ENCODE measurements at regions not wholly inside any gene's neighbourhood (a gene's known extent, or its start where the extent isn't known, plus 50 kb on each side); places are given as distances from the start of the nearest gene placed in this dataset.

GRCh38 chr20:40808936-40809335 lies 119.9 kb upstream of the MAFB start:
- DNase-seq (ENCODE audit: low read depth), result no peak

DNA sequence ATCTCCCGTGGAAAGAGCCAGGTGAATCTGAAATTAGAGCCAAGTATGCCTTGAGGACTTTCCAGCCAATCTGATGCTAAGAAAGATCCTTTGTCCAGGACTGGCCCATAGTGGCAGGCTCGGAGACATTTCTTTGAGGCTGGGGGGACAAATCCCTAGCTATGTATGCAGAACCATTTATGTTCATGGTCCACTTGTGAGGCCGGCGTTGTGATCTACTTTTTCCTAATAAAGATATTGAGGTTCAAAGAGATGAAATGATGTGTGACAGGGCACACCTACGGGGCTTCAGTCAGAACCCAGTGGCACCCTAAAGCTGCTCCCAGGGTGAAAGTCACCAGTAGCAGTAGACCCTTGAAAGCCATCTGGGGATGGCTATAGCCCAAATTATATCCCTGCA lies 120.3 kb upstream of the MAFB start:
- no peak for DNase-seq (ENCODE audit: low read depth)

DNA sequence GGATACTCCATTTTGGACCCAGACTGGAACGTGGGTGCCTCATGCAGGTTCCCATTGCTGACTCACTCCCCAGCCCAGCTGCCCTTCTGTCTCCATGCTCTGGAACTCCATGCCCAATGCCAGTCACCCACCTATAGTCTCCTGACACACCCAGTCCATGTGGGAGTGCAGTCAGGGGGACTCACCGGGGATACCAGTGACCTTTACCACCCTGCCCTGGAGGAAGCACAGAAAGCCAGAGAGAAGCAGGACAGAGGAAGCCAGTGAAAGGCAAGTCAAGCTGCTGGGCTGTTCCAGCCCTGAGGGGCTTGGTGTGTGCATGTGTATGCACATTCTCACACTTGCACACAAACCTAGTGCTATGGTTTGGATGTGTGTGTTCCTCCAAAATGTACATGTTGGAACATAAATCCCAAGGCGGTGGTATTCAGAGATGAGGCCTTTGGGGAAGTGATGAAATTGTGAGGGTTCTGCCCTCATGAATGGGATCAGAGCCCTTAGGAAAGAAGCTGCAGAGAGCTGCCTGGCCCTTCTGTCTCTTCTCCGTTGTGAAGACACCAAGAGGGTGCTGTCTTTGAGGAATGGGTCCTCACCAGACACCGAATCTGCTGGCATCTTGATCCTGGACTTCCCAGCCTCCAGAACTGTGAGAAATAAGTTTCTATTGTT lies 121.4 kb upstream of the MAFB start:
- DNase-seq (ENCODE audit: low read depth), result no peak

- no peak for DNase-seq (ENCODE audit: low read depth)
These were observed 122.0 kb upstream of the MAFB start for GRCh38 chr20:40811004-40811403.

- no peak for DNase-seq (ENCODE audit: low read depth)
These were observed 122.8 kb upstream of the MAFB start for GRCh38 chr20:40811660-40812414.

DNA sequence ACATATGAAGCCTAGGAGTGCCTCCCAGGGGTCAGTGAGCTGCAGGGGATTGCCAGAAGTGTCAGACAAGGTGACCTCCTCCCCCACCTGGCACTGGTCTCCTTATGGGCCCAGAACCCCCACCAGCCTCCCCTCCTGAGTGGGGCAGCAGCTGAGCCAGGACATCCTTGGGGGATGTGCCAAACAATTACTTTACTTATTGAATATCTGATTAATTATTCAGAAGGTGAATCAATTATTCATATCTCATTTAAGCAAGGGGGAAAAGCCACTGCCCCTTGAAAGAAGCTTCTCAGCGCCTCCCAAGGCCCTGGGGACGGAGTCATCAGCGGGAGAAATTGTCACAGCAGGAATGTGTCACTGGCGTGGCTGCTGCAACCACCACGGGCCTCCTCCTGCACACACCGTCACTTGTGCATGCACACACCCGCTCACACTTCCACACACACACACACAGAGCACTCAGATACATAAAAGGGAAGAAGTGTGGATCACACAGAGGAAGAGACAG lies 123.4 kb upstream of the MAFB start:
- DNase-seq (ENCODE audit: low read depth), result no peak

DNA sequence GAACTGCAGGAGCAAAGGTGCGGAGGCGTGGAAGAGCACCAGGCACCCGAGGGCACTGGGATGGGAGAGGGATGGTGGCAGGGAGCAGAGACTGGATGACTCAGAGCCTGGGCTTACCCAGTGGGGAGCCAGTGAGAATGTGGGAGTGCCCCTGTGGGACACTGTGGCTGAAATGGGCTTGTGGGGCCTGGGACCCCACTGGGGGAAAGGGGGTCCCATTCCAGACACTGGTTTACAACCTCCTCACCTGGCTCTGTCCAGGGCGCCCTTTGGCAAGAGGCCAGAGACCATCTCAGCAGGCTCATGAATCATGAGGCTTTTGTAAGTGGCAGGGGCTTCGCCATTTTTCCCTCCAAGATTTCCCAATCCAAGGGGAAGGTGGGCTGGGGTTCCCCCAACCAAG lies 124.0 kb upstream of the MAFB start:
- DNase-seq (ENCODE audit: low read depth), result no peak

GRCh38 chr20:40813708-40814630 lies 124.9 kb upstream of the MAFB start:
- no peak for DNase-seq (ENCODE audit: low read depth)

GRCh38 chr20:40814631-40814960 lies 125.6 kb upstream of the MAFB start:
- DNase-seq (ENCODE audit: low read depth), result no peak

DNA sequence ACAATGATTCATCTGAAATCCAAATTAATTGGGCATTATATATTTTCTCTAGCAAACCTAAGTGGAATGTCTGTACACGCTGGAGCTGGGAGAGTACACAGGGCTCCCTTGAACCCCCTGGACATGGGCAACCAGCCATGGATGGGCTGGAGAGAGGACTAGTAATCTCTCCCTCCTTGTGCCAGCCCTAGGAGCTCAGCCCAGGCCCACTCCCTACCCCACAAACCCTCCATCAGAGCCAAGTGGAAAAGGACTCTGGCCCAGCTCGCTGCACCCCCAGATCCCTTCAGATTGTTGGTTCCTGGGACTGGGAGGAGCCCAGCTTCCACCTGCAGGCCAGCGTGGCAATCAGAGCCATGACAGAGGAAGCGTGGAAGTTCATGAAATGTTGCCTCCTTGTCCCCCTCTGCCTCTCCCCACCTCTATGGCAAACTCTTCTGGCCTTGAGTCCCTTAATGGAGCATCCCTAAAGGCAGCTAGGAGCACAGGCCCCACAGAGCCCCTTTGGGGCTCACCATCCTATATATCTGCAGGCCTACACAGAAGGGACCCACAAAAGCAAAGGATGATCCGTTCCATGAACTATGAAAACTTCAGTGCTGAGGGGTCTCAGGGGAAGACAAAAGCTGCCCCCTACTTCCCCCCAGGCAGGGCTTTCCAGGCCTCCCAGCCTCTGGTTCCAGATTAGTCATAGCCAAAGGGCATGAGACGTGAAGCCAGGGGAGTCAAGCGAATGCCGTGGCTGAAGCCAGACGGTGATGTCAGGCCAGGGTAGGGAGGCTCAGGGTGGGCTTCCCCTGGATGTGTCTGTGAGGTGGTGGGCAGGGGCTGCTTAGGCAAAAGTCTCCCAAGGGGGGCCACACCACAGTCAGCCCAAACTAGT lies 126.4 kb upstream of the MAFB start:
- no peak for DNase-seq (ENCODE audit: low read depth)

DNA sequence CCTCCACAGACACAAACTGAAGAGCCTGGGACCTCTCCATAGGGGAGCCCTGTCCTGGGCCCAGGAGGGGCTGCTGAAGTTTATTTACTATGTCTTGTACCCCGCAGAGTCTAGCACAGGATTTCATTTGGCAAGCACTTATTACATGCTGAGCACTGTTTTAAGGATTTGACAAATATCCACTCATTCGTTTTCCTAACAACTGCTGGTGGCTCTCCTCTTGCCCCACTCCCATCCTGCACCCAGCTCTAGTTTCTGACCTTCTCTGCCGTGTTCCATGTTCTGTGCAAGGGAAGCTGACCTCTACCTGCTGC lies 127.0 kb upstream of the MAFB start:
- DNase-seq (ENCODE audit: low read depth), result no peak

- no peak for DNase-seq (ENCODE audit: low read depth)
These were observed 132.4 kb upstream of the MAFB start for GRCh38 chr20:40821429-40821828.

DNA sequence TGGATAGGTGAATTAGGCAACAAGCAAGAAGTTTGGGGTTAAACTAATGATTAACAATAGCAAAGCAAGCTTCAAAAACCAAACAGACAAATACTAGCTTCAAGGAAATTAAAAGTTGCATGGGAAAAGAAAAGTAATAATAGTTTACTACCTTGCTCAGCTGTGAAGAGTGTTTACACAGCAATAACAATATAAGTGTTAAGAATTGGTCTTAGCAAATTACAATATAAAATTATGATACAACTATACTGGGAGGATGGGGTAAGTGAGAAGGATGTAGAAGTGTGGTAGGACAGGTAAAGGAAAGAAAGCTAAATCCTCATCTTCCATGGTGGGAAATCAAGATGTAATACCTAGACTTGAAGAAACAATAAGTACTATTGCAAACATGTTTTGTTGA lies 137.7 kb upstream of the MAFB start:
- DNase-seq (ENCODE audit: low read depth), result no peak

DNA sequence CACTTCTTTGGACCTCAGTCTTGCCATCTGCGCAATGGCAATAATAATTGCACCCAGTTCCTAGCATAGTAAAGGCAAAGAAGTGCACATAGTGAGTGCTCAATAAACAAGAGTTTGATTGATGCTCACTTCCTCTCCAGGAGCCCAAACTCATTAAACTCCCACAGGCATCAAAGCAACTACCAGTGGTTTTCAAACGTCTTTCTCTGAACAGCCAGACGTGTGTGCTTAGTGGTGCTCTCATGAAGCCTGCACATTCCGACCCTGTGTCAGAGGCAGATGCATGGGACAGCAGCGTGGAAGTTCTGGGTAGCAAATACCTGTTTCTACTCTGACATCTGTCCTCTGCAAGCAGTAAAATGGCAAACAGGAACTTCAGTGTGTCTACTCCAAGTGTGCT lies 146.3 kb upstream of the MAFB start:
- no peak for DNase-seq (ENCODE audit: low read depth)

DNA sequence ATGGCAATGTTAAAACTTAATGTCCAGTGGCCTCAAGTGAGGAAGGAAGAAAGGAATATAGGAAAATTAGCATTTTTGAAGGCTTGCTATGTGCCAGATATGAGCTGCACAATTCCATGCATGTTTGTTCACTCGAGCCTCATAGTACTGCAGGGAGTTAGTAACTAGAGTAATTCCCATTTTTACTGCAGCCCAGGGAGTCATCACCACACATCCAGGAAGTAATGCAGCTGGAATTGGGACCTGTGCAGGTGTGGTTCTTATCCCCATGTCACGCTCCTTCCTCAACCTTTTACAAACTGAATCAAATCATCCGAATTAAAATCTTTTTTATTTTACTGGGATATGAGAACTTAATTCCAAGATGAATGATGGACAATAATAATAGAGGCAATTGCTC lies 149.5 kb upstream of the MAFB start:
- no peak for DNase-seq (ENCODE audit: low read depth)

GRCh38 chr20:40843251-40843650 lies 154.2 kb upstream of the MAFB start:
- no peak for DNase-seq (ENCODE audit: low read depth)

- no peak for DNase-seq (ENCODE audit: low read depth)
These were observed 155.3 kb upstream of the MAFB start for GRCh38 chr20:40844332-40844731.

DNA sequence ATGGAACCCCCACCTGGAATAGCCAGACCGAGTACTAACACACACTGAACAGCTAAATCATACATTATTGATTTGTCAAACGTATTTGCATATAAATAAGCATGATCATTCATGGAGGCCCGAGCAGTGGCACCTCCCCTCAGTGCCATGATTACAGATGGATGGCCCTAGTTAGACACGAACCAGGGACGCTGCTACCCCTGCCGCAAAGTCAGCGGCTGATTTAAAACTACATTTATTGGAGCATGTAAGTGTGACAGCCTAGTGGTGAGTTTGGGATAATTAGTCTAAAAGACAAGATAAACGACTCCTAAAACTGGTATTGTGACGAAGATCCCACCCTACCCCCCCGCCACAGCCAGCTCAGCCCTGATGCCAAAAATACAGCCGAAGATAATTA lies 159.1 kb upstream of the MAFB start:
- DNase-seq (ENCODE audit: low read depth), result no peak

DNA sequence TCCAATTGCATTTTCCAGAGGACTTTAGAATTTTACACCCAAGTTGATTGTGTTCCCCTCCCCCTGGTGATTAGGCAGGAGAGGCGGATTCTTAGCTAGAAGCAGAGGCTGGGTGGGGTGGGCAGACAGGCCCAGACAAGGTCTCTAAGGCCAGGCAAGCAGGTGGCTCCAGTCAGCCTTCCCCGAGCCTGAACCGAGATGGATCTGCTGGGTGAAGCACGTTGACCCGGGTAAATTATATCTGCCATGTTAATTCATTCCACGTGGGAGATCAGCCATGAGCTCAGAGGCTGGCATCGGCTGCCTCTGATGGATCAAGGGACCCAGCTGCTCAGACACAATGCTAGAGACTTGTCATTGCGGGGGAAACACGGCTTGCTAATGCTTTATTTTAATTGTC lies 159.5 kb upstream of the MAFB start:
- DNase-seq (ENCODE audit: low read depth), result no peak

- no peak for DNase-seq (ENCODE audit: low read depth)
These were observed 160.4 kb upstream of the MAFB start for GRCh38 chr20:40849456-40849855.

GRCh38 chr20:40851051-40851450 lies 162.0 kb upstream of the MAFB start:
- DNase-seq (ENCODE audit: low read depth), result no peak

DNA sequence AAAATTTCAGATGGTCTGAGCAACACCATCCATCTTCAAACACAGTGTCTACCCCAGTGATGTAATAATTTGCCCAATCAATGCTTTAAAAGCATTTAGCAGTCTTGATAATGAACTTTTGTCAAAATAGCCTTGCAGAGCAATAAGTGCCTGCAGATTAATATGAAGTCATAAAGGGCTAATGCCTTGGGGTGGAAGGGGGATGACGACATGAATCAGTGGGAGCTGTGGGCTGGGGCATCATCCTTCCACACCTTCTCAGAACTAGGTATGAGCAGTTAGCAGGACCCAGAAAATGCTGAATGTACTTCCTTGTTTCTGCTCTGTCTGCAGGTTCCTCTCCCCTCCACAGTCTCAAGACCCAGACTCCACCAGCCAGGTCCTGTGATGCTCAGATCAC lies 166.2 kb upstream of the MAFB start:
- DNase-seq (ENCODE audit: low read depth), result no peak

All from T-helper 22 cell (primary cell).